ENCODE measurements at regions not wholly inside any gene's neighbourhood (a gene's known extent, or its start where the extent isn't known, plus 50 kb on each side); places are given as distances from the start of the nearest gene placed in this dataset.

DNA sequence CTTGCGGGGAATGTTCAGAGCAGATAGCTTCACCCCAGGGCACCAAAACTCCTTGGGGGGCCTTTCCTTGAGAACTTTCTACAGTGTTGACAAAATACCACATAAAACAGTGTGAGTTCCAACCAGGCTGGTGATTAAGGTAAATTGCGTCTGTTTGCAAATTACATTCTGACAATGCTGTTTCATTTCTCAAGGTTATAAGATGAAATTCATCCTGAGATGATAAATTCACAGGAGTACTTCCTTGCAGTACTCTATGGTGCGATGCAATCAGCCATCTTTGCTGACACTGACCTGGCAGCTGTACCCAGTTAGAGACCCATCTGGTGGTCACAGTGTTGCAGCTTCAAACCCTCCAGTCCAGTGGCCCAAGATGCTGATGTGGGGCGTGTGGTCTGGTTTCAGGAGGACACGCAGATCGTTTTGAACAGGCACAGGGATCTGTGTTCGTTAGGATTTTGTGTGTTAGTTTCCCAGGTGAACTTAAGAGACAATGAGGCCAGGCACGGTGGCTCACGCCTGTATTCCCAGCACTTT lies 99.5 kb upstream of the SLC66A3 start:
- no peaks in the 10 kb centered on the region; the same call in 1 of the 2 replicates for H3K27me3 Mint-ChIP-seq (ENCODE audit: low read depth)
- Histone ChIP-seq H3K79me2 (ENCODE audit: insufficient read depth, low read length) (no peaks in the 10 kb centered on the region), H2AK5ac (ENCODE audit: insufficient read length, low read length) (no peak overlapping the region), H3K4me2 (ENCODE audit: insufficient read depth, insufficient read length, low read length) (no peak overlapping the region), H3K18ac (ENCODE audit: insufficient read length, low read depth, low read length) (no peak overlapping the region), H2BK12ac (ENCODE audit: insufficient read length, low read depth, low read length) (no peak overlapping the region), H2BK120ac (ENCODE audit: low read depth, low read length, poor library complexity, severe bottlenecking) (no peak overlapping the region), H2BK15ac (ENCODE audit: low read depth, low read length) (no peak overlapping the region), H3K9me3 (ENCODE audit: control insufficient read depth, low read depth, low read length) (no peaks in the 10 kb centered on the region), H3T11ph (ENCODE audit: low read length) (no peak overlapping the region), H4K20me1 (ENCODE audit: control insufficient read depth, insufficient read depth, insufficient read length) (no peaks in the 10 kb centered on the region), H3K14ac (ENCODE audit: insufficient read depth, low read length) (no peak overlapping the region), H4K8ac (replicated peaks; ENCODE audit: insufficient read length, low read depth, low read length) (no peak overlapping the region), H3K4ac (ENCODE audit: low read depth, low read length) (no peak overlapping the region), H3K27ac (ENCODE audit: insufficient read length, low read depth, low read length) (no peak overlapping the region), H3K79me1 (ENCODE audit: insufficient read depth, low read depth, low read length, poor library complexity, severe bottlenecking) (no peaks in the 10 kb centered on the region), H3K23me2 (ENCODE audit: insufficient read length, low read depth, low read length, poor library complexity, severe bottlenecking) (no peaks in the 10 kb centered on the region), H4K91ac (ENCODE audit: insufficient read length, low read depth, low read length) (no peak overlapping the region), H3K4me1 (ENCODE audit: insufficient read depth, low read length) (no peaks in the 10 kb centered on the region), H3K27me3 (ENCODE audit: insufficient read depth, low read length) (no peaks in the 10 kb centered on the region), H3K9ac (ENCODE audit: extremely low read depth, insufficient read length, low read length) (no peak overlapping the region), H3K23ac (ENCODE audit: insufficient read length, low read depth, low read length) (no peak overlapping the region), H2BK5ac (ENCODE audit: insufficient read length, low read length) (no peak overlapping the region), H4K5ac (ENCODE audit: insufficient read length, low read depth, low read length) (no peak overlapping the region), H2BK20ac (ENCODE audit: low read depth, low read length, poor library complexity, severe bottlenecking) (no peak overlapping the region), H2AFZ (ENCODE audit: low read length) (no peak overlapping the region), H3K56ac (ENCODE audit: insufficient read length, low read depth, low read length) (no peak overlapping the region)
- TF ChIP-seq, protein P1, sequence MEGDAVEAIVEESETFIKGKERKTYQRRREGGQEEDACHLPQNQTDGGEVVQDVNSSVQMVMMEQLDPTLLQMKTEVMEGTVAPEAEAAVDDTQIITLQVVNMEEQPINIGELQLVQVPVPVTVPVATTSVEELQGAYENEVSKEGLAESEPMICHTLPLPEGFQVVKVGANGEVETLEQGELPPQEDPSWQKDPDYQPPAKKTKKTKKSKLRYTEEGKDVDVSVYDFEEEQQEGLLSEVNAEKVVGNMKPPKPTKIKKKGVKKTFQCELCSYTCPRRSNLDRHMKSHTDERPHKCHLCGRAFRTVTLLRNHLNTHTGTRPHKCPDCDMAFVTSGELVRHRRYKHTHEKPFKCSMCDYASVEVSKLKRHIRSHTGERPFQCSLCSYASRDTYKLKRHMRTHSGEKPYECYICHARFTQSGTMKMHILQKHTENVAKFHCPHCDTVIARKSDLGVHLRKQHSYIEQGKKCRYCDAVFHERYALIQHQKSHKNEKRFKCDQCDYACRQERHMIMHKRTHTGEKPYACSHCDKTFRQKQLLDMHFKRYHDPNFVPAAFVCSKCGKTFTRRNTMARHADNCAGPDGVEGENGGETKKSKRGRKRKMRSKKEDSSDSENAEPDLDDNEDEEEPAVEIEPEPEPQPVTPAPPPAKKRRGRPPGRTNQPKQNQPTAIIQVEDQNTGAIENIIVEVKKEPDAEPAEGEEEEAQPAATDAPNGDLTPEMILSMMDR (conservative IDR thresholded peaks at IDR 0.05): no peak
- no peak overlapping the region; a peak in 1 of 7 replicates for H3K27ac Mint-ChIP-seq
- peaks cover 0 to 3% of the 10 kb centered on the region in 2 experiments; a peak in 2 of 5 replicates for H3K9me3 Mint-ChIP-seq
- no peaks in the 10 kb centered on the region; a peak in 1 of 4 replicates for H3K4me1 Mint-ChIP-seq
- no peak overlapping the region for H3K4me3 Mint-ChIP-seq
- no CpG with 5 or more reads among the region's 9 CpGs for WGBS (ENCODE audit: extremely low coverage, insufficient read length, low lambda C conversion rate)
- 0 out of 7 replicates have a peak, but pooled peaks cover 0 to 4% (median 0%) of the 10 kb centered on the region in 3 experiments for H3K36me3 Mint-ChIP-seq (ENCODE audit: insufficient read depth in 1 of 3, low read depth in 3 of 3)
- DNase-seq: no peak
